DMS53 treated with DMSO at 0.1 percent for 48 hours (cell line): ENCODE measurements at regions not wholly inside any gene's neighbourhood (a gene's known extent, or its start where the extent isn't known, plus 50 kb on each side); places are given as distances from the start of the nearest gene placed in this dataset.
A peak's percentile ranks its signal among the peaks of the same experiment; 100 is the strongest.
"Not testable (repeated sequence)": the region's sequence is repeated elsewhere in the genome, so short reads cannot be mapped to it uniquely, and the experiment has no call there.

Experiments
- DNase-seq: peaks from one replicate; lab custom pipeline; 2025; ENCODE audit not compliant: unreplicated experiment; lab: John Stamatoyannopoulos, UW

DNA sequence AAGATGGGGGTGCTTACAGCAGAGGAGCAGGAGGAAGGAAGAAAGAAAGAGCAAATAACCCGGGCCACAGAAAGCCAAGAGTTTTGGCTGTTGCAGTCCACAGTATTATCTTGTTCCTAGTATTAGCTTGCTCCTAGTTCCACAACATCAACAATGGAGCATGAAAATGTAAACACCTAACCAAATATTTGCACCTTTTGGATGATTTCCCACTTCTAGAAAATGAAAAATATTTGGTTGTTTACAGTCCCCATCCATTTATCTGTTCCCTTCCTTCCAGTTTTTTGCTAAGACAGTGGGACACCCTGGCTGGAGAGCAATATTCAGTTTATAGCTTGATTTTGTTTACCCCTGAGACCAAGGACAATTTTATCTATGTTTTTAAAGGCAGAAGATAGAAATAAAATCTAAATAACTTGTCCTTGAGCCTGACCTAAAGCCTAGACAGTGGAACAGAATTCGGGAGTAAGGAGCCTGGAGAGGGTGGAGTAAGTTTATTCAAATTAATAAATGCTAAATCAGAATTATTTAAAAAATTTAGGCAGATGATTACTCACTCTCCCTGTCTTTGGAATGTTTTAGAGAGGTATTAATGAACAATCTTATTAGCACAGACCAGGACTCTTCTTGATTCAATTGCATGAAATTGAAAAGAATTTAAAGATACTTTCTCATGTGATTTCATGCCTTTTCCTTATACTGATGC is 51.6 kb downstream of the RESF1 start:
- peak; percentile 57 for DNase-seq

DNA sequence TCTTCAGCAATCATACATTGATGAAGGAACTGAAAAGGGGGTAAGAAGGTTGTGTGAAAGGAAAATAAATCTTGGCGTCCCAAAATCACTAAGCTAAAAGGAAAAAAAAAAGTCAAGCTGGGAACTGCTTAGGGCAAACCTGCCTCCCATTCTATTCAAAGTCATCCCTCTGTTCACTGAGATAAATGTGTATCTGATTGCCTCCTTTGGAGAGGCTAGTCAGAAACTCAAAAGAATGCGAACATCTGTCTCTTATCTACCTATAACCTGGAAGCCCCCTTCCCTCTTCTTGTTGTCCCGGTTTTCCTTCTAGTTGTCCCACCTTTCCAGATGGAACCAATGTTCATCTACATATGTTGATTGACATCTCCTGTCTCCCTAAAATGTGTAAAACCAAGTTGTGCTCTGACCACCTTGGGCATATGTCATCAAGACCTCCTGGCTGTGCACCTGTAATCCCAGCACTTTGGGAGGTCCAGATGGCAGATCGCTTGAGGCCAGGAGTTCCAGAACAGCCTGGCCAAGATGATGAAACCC is 53.1 kb downstream of the RESF1 start:
- no peak for DNase-seq

DNA sequence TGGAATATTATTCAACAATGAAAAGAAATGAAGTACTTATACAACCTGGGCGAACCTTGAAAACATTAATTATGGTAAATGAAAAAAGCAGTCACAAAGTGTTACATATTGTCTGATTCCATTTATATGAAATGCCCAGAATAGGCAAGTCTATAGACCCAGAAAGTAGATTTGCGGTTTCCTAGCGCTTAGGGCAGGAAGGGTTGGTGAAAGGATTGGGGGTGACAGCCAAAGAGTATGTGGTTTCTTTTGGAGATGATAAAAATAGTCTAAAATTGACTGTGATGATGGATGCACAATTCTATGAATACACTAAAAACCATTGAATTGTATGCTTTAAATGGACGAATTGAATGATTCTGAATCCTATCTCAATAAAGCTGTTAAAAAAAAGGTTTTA is 55.8 kb downstream of the RESF1 start:
- no peak for DNase-seq

DNA sequence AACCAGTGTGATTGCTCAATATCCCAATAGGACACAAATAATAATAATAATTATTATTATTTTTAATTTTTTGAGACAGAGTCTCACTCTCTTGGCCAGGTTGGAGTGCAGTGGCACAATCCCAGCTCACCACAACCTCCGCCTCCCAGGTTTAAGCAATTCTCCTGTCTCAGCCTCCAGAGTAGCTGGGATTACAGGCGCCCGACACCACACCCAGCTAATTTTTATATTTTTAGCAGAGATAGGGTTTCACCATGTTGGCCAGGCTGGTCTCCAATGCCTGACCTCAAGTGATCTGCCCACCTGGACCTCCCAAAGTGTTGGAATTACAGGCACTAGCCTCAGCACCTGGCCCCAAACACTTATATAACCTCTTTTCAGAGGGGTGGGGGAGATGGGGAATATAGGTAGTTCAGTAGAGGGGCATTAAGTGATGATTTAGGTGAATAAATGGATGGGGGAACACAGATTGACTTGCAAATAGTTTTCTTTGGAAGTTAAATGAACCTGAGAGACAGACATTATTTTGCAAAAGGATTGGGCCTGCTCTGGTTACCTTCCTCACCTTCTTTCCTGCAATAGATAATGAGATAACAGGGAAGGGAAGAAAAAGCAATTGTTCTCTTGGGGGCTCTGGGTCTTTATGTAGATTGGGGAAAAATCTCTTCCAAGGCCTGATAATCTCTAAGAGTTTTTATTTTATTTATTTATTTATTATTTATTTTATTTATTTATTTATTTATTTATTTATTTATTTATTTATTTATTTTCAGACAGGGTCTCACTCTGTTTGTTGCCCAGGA is 57.7 kb downstream of the RESF1 start:
- DNase-seq = no peak

DNA sequence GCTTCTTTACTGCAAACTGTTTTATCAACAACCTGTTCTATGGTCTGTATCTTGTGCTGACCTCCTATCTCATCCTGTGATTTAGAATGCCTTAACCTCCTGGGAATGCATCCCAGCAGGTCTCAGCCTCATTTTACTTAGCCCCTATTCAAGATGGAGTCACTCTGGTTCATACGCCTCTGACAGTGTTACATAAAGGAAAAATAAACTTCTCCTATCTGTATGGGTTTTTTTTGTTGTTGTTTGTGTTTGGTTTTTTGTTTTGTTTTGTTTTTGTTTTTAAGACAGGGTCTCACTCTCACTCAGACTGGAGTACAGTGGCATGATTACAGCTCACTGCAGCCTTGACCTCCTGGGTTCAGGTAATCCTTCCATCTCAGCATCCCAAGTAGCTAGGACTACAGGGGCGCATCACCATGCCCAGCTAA is 62.1 kb downstream of the RESF1 start:
- no peak for DNase-seq

DNA sequence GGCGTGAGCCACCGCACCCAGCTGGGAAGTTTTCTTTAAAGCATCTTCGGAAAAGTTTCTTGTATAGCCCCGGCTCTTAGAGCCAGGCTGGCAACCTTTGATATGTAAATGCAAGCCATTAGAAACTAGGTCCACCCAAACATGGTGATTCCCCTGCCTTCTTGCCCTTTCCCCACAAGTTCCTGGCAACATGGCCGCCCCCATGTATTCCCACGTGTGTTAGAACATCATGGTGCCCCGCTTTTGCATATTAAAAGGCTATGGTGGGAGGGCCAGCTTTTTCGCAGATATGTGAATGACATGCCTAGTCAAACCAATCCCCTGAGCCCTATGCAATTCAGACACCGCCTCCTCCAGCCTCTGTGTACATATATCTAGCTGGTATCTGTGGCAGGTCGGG is 63.2 kb downstream of the RESF1 start:
- not testable (repeated sequence) for DNase-seq

DNA sequence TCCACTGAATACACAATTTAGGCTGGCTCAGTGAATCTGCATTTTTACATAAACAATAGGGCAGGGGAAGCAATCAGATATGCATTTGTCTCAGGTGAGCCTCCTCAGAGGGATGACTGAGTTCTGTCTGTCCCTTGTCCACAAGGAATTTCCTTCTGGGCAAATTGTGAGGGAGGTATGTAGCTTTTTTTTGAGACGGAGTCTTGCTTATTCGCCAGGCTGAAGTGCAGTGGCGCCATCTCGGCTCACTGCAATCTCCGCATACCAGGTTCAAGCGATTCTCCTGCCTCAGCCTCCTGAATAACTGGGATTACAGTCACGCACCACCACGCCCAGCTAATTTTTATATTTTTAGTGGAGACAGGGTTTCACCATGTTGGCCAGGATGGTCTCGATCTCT is 64.6 kb downstream of the RESF1 start:
- not testable (repeated sequence) for DNase-seq

DNA sequence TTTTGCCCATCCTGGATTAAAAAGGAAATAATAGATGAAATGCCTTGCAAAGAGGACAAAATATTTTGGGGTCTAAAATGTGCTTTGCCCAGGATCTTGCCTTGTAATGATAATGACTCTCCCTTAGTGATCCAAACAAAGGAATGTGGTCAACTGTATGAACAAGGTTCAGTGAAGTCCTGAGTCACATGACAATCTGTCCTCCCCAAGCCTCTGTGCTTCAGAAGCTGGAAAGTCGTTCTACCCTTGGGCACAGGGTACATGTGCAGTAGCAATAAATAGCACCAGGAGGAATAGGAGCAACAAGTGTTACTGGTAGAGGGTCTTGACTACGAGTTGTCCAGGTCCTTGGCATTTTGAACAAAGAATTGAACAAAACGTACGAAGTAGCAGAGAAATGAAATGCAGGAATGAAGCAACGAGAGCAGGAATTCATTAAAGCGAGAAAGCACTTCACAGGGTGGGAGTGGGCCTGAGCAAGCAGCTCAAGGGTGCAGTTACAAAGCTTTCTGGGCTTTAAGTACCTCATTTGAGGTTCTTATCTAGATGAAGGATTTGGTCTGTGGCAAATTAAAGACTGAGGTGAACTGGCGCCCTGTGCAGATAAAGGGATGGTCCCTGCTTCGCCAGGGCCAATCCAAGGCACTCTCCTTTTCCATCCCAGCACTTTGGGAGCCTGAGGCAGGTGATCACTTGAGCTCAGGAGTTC is 65.8 kb downstream of the RESF1 start:
- no peak for DNase-seq

DNA sequence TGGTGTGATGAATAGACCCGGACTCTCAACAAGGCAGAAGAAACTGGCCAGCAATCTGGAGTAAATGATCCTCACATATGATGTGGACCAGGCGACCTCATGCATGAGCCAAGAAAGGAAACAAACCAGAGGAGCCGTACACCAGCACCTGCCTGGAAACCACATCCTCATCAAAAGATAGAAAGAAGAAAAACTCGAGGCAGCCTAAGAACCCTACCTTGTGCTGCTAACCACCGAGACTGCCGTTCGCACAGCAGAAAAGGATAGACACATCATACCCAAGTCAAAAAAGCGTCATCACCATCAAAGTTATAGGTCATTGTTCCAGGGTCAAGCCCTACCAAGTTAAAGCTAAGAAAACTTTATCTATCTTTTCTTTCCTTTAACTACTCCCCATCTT is 66.7 kb downstream of the RESF1 start:
- no peak for DNase-seq

DNA sequence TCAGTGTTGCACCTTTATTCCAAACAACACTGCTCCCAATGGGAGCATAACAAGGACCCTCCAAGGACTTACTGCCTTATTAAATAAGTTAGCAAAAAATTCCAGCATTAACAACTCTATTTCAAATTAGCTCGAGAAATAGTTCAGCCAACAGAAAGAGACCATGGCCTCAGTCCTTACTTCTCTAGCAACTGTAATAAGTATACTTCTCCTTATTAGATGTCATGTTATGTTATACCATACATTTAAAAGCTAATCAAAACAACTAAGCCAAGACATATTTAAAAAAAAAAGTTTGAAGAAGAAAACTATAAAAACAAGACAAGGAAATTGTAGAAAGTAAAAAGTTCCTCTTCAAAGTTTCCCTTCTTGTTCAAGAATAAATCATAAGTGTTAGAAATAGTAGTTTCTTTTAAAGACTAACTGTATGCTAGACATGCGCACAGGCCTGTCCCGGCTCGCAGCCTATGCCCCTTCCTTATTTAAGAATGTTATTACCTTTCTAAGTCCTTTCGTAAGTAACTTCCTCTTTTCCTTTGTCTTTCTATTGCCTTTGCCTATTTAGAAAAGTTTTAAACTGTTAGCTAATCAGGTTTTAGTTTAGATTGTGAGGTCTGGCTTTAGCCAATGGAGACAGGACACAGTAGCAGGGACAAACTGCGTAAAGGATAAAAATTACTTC is 68.6 kb downstream of the RESF1 start:
- no peak for DNase-seq

DNA sequence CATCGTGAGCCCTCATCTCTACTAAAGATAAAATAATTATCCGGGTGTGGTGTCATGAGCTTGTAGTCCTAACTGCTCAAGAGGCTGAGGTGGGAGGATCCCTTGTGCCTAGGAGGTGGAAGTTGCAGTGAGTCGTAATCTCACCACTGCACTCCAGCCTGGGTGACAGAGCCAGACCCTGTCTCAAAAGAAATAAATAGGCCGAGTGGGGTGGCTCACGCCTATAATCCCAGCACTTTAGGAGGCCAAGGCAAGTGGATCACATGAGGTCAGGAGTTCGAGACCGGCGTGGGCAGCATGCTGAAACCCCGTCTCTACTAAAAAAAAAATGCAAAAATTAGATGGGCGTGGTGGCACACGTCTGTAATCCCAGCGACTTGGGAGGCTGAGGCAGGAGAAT is 70.9 kb downstream of the RESF1 start:
- no peak for DNase-seq

DNA sequence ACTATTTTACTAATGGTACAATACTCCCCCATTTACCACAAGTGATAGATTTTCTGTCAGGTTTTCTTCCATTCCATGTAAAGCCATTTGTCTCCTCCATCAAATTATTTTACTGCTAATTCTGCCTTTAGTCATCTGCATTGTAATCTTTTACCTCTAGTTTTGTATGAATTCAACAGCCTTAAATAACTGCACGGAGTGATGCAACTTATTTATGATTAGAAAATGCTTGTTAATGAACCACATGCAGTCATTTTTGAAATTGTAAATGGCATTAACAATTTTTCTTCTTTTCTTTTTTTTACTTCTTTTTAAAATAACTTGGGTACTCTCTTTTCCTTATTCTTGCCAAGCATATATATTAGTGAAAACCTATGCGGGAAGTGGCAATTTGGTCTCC is 71.5 kb downstream of the RESF1 start:
- DNase-seq = no peak

DNA sequence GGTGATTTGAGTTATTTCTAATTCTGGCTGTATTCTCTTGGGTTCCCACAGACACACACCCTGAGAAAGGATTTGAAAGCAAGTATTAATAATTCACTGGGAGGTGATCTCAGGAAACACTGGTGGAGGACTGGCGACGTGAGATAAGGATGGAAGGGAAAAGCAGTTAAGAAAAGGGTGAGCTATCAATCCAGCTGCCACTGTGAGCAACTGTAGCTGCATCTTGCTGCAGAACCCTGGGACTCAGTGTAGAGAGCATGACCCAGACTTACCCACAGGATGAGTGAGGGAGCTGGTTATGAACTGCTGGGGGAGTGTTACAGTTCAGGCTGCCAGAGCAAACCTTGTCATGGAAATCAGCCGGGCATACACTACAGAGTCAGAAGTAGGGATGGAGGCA is 71.9 kb downstream of the RESF1 start:
- DNase-seq = no peak

DNA sequence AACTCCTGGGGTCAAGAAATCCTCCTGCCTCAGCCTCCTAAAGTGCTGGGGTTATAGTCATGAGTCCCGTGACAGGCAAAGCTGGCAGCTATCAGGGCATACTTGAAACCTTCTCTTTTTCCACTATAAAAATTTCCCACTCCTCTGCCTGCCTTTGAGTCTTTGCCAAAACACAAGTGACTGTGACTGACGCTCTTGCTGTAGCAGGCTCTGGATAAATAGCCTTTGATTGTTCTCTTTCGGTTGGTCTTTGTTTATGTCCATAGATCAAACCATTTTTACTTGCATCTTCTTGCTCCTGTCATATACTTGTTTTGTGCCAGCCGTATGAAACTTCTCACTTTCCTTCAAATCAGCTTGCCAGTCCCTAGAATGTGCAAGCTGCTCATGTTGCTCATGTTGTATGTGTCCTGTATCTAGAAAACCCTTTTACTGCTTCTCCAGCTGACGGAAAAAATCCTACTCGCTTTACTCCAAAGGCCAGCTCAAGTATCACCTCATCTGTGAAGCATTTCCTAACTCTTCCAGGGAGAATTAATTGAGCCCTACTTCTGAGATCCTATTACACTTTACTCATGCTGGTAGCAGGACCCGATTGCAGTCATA is 73.1 kb downstream of the RESF1 start:
- DNase-seq = no peak

DNA sequence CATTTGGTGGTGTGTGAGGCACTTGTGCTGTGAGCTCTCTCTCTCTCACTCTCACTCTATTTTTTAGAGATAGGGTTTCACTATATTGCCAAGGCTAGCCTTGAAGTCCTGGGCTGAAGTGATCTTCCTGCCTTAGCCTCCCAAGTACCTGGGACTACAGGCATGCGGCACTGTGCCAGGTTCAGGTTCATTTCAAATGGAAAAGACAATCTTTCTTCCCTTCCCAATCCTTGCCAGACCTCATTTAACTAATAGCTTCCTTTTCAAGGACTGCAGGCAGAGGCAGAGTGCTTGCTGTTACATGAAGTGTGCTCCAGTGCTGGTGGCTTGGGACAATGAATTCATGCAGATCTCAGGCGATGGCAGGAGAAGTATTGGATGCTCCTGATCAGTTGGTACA is 73.2 kb upstream of the BICD1 start:
- no peak for DNase-seq

DNA sequence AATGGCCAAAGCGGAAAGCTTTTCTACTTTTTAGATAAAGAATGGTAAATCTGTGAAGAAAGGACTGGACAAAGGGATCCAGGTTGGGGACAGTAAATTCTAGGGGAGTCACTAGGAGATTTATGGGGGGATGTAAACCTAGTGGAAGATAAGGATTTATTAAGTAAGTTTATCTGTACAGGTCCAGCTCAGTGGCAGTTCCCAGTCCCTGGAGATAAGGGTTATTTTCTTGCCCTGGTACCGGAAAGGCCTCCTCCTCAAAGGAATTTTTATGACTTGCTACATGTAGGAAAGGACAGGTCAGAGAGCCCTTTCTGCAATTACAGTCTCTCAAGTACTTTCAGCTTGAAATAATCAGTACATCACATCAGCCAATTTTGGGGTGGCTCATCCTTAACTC is 72.6 kb upstream of the BICD1 start:
- no peak for DNase-seq

DNA sequence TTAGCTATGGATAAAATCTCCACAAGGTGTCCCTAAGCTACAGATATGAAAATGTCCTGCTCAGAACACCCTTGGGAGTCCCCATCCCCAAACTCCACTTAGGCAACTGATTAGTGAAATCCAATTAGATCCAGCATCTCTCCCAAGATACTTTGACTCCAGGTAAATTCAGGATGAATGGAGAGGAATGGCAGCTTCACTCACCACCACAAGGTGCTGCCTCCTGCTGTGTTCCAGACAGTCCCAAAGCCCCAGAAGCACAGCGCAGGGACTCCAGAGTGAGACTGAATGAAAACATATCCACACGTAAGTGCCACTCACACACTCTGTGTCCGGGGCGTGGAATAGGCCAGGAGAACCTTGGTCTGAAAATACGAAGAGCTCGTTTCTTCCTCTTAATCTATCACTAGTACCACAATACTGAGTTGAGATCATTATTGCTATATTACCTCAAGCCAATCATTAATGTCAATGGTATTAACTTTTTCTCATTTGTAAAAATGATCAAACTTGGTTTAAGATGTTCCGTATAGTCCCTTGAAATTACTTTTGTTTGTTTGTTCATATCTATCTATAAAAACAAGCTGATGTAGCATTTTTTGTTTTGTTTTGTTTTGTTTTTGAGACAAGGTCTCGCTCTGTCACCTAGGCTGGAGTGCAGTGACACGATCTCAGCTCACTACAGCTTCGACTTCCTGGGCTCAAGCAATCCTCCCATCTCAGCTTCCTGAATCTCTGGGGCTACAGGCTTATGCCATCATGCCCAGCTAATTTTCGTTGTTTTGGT is 70.0 kb upstream of the BICD1 start:
- DNase-seq = no peak

DNA sequence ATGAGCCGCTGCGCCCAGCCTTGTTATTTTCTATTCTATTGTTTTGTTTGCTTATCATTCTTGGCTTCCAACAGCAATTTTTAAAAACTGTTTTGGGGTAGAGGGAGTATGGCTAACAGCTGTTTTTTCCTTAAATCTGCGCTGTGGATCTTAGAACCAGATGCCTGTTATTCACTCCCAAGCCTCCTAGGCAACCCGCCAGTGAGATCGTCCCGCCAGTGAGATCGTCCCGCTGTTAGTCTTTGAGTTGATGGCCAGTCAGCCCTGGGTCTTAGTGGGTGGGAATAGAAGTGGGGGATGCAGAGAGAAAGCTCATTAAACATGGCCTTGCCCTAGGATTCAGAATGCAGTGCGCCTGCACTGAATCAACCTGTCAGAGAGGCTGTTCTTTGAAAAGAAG is 67.3 kb upstream of the BICD1 start:
- no peak for DNase-seq

DNA sequence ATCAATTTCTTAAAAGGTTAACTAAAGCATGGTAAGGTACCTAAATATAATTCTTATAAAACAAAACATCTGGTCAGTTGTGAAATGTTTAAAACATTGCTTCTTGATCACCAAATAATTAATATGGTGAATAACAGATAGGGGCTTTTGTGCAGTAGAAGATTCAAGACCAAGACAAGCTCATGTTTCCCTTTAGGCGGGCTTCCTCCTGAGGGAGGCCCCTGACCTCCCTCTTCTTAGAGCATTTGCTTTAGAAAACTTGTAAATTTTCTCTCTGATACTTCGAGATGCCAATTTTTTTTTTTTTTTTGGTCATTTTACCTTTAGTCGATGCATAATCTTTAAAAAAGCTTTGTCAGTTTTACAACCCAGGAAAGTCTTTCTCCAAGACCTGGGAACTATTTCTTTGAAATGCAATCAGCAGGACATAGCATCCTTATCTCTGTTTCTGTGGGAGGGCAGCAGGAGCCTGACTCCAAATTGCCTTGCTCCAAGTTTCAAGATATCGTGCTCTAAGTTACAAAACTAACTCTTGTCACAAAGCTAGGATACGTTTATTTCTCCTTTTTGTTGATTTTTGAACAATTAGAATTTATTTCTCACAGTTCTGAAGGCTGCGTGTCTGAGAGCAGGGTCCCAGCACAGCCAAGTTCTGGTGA is 66.6 kb upstream of the BICD1 start:
- no peak for DNase-seq
